ENCODE measurements at regions not wholly inside any gene's neighbourhood (a gene's known extent, or its start where the extent isn't known, plus 50 kb on each side); places are given as distances from the start of the nearest gene placed in this dataset.

- no peak for TF ChIP-seq EZH2 (IDR thresholded peaks at IDR 0.05; ENCODE audit: borderline replicate concordance, low read depth, low read length, severe bottlenecking)
- TF ChIP-seq CTCF (IDR thresholded peaks at IDR 0.05; ENCODE audit: borderline replicate concordance, extremely low read depth, low read length, poor library complexity, severe bottlenecking): no peak
Measured at GRCh38 chr2:209147981-209148380, 275.9 kb upstream of the MAP2 start.

All from DND-41 (cell line).